WERI-Rb-1 (cell line): ENCODE measurements at regions not wholly inside any gene's neighbourhood (a gene's known extent, or its start where the extent isn't known, plus 50 kb on each side); places are given as distances from the start of the nearest gene placed in this dataset.

Experiments
- DNase-seq: peaks from one replicate; pipeline ENCODE4 v3.0.0-alpha.2; 2020
- H3K27ac ChIP-seq: fragments of 250-450 bp; sonication (Bioruptor Pico); 2 replicates; pipeline ENCODE4 v1.5.1; 2020; ENCODE audit warnings: mild to moderate bottlenecking, moderate library complexity
- H3K27me3 ChIP-seq: fragments of 250-450 bp; sonication (Bioruptor Pico); 2 replicates; pipeline ENCODE4 v1.5.1; 2021; ENCODE audit warnings: mild to moderate bottlenecking, low read depth, moderate library complexity; ENCODE audit not compliant: insufficient read depth, severe bottlenecking
- H3K36me3 ChIP-seq: fragments of 250-450 bp; sonication (Bioruptor Pico); 2 replicates; pipeline ENCODE4 v1.5.1; 2020; ENCODE audit warnings: mild to moderate bottlenecking, moderate library complexity
- H3K4me3 ChIP-seq: 2 replicates; pipeline ENCODE4 v1.5.1; 2011; ENCODE audit warnings: low read depth, mild to moderate bottlenecking, control low read depth, low read length
- H3K9me3 ChIP-seq: fragments of 250-450 bp; sonication (Bioruptor Pico); 2 replicates; pipeline ENCODE4 v1.5.1; 2021; ENCODE audit warnings: mild to moderate bottlenecking, moderate library complexity; ENCODE audit not compliant: severe bottlenecking
- TF ChIP-seq, protein P1 (sequence below): IDR thresholded peaks from 2 replicates; pipeline ENCODE4 v1.5.1; 2011; ENCODE audit warnings: low read depth, mild to moderate bottlenecking, control low read depth, inconsistent platforms, low read length

DNA sequence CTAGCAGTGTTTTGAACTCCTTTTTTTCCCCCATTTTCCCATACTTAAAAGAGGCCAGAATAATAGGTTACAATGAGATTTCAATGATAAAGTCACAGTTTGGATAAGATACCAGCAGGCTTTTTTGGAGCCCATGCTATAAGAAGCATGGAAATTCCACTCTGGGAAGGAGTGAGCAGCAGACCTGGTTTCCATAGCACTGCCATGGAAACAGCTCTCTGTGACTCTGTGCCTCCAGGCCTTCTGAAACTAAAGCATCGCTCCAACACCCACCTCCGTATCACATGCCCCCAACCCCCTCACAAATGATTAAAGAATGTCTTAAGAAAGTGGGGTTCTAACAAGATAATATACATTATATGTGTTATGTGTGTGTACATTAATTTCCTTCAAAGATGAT is 165.0 kb downstream of the GRIN2B start:
- no peak for DNase-seq
- Histone ChIP-seq H3K27me3 (no peaks in the 10 kb centered on the region), H3K9me3 (no peaks in the 10 kb centered on the region), H3K27ac (no peak overlapping the region), H3K4me3 (no peak overlapping the region), H3K36me3 (no peaks in the 10 kb centered on the region)
- TF ChIP-seq, protein P1, sequence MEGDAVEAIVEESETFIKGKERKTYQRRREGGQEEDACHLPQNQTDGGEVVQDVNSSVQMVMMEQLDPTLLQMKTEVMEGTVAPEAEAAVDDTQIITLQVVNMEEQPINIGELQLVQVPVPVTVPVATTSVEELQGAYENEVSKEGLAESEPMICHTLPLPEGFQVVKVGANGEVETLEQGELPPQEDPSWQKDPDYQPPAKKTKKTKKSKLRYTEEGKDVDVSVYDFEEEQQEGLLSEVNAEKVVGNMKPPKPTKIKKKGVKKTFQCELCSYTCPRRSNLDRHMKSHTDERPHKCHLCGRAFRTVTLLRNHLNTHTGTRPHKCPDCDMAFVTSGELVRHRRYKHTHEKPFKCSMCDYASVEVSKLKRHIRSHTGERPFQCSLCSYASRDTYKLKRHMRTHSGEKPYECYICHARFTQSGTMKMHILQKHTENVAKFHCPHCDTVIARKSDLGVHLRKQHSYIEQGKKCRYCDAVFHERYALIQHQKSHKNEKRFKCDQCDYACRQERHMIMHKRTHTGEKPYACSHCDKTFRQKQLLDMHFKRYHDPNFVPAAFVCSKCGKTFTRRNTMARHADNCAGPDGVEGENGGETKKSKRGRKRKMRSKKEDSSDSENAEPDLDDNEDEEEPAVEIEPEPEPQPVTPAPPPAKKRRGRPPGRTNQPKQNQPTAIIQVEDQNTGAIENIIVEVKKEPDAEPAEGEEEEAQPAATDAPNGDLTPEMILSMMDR = no peak

DNA sequence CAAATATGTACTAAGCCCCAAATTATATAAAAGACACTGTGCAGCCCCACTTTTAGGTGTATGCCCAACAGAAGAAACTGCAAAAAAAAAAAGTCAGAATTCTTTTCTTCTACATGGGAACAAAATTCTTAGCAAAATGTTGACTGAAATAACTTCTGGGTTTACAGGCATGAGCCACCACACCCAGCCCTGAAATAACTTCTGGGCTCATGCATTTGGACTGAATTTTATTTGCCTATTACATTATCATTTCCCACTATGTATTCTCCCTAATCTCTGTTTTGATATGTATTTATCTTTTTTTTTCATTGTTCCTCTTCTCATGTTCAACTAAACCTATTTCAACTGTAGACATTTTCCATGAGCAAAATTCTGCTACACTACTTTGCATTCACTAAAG is 169.2 kb downstream of the GRIN2B start:
- no peak overlapping the region for H3K27ac ChIP-seq
- no peak for DNase-seq
- TF ChIP-seq, protein P1 = no peak
- H3K27me3 ChIP-seq = no peaks in the 10 kb centered on the region
- H3K36me3 ChIP-seq = no peaks in the 10 kb centered on the region
- H3K4me3 ChIP-seq = no peak overlapping the region
- no peaks in the 10 kb centered on the region for H3K9me3 ChIP-seq

DNA sequence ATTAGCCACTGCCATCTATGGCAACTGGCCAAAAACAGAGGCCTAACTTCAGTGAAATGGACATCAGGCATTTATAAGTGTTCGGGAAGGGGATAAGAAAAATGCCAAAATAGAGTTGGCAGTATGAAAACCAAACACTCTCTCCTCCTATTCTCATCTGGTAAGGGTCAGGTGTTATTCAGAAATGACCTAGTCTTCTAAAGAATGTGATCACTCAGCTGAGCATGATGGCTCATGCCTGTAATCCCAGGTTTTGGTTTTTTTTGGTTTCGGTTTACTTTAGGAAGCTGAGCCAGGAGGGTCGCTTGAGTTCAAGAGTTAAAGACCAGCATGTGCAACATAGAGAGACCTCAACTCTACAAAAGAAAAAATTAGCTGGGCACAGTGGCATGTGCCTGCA is 170.3 kb downstream of the GRIN2B start:
- no peaks in the 10 kb centered on the region for H3K27me3 ChIP-seq
- H3K4me3 ChIP-seq = no peak overlapping the region
- H3K9me3 ChIP-seq = no peaks in the 10 kb centered on the region
- TF ChIP-seq, protein P1 = no peak
- no peak overlapping the region for H3K27ac ChIP-seq
- H3K36me3 ChIP-seq = no peaks in the 10 kb centered on the region
- no peak for DNase-seq

DNA sequence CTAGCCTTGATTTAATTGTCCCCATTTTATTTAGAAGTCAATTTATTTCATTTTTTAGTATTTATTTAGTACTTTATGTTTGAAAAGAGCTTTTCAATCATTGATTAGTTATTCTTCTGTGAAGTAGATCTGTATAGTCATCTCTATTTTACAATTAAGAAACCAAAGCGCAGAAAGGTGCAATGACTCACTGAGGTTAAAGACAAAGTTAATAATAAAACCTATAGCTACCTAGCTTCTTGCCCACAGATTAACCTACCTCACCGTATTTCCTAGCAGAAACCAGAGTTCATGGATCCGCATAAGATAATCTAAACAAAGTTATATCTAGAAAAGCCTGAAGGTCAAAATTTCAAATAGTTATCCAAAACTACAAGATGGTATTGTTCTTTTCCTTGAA is 176.4 kb downstream of the GRIN2B start:
- Histone ChIP-seq H3K36me3 (no peaks in the 10 kb centered on the region), H3K27me3 (no peaks in the 10 kb centered on the region), H3K4me3 (no peak overlapping the region), H3K27ac (no peak overlapping the region), H3K9me3 (no peaks in the 10 kb centered on the region)
- TF ChIP-seq, protein P1 = no peak
- no peak for DNase-seq

DNA sequence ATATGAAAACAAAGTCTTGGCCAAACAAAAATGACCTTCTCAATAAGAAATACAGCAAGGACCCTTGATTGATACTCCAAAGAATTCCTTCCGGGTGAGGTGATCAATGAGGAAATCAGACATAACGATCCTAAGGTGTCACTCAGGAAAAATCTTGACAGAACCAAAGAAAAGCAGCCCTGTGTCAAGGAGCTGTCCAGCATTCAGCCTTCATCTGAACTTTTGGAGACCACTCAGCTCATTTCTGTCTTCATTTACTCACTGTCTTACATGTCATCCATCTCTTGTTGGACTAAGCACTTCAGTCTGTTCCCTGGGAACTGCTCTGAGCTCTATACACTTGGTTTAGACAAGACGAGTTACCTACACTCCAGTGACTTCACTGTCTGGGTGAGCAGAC is 179.9 kb downstream of the GRIN2B start:
- Histone ChIP-seq H3K4me3 (no peak overlapping the region), H3K27ac (no peak overlapping the region), H3K36me3 (no peaks in the 10 kb centered on the region), H3K27me3 (no peaks in the 10 kb centered on the region), H3K9me3 (no peaks in the 10 kb centered on the region)
- DNase-seq = no peak
- TF ChIP-seq, protein P1 = no peak

DNA sequence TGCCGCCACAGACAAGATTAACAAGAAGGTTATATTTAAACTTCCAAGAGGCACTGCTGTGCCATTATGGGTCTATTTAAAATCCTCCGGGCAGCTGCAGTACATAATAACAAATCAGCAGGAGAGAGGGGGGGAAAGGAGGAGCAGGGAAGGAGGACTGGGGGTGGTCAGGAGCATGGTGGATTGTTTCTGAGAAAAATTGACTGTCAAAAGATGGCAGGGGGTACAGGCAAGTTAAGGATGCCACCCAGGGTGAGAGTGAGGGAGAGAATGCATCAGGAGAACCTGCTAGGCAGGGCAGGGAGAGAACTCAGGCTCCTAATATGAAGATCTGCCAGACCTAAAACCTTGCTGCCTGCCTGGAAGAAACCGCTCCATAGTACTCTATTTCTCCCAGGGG is 181.8 kb downstream of the GRIN2B start:
- H3K27me3 ChIP-seq = no peaks in the 10 kb centered on the region
- no peaks in the 10 kb centered on the region for H3K9me3 ChIP-seq
- TF ChIP-seq, protein P1 = no peak
- no peak for DNase-seq
- no peak overlapping the region for H3K27ac ChIP-seq
- H3K36me3 ChIP-seq = no peaks in the 10 kb centered on the region
- no peak overlapping the region for H3K4me3 ChIP-seq
